Heart right ventricle (tissue), 16 donors: ENCODE measurements at regions not wholly inside any gene's neighbourhood (a gene's known extent, or its start where the extent isn't known, plus 50 kb on each side); places are given as distances from the start of the nearest gene placed in this dataset.

Experiments
- ATAC-seq, 8 donors: fragments of 200-7000 bp; cut with Tn5 transposase; one replicate each; pipeline ENCODE4 v1.9.1; 2020; ENCODE audit warnings: mild to moderate bottlenecking in 8 of 8, moderate library complexity in 8 of 8, moderate number of reproducible peaks in 1 of 8
- DNase-seq, 2 donors: peaks; one replicate each; pipeline ENCODE4 v3.0.0-alpha.2; 2020
- H3K27ac ChIP-seq, 10 donors: fragments of 200-600 bp; sonication (generic) in 2 of 10; one replicate each; pipeline versions ENCODE4 v1.5.0 to v1.8.0; 2020 to 2022; ENCODE audit warnings: mild to moderate bottlenecking in 3 of 10
- H3K27me3 ChIP-seq, 7 donors: fragments of 200-600 bp; one replicate each; pipeline ENCODE4 v1.8.0; 2021 to 2022; ENCODE audit warnings: mild to moderate bottlenecking in 2 of 7
- H3K36me3 ChIP-seq, 9 donors: fragments of 200-600 bp; sonication (generic) in 1 of 9; one replicate each; pipeline versions ENCODE4 v1.5.0 to v1.8.0; 2020 to 2022; ENCODE audit warnings: mild to moderate bottlenecking in 2 of 9
- H3K4me1 ChIP-seq, 9 donors: fragments of 200-600 bp; sonication (generic) in 1 of 9; one replicate each; pipeline versions ENCODE4 v1.5.0 to v1.8.0; 2020 to 2022; ENCODE audit warnings: mild to moderate bottlenecking in 4 of 9
- H3K4me3 ChIP-seq, 10 donors: fragments of 200-600 bp; sonication (generic) in 2 of 10; one replicate each; pipeline versions ENCODE4 v1.5.0 to v1.8.0; 2020 to 2022; ENCODE audit warnings: mild to moderate bottlenecking in 7 of 10, moderate library complexity in 2 of 10
- H3K9me3 ChIP-seq, 11 donors: fragments of 200-600 bp in 10 of 11; sonication (generic) in 2 of 11; one replicate each; pipeline versions ENCODE4 v1.5.0 to v1.8.0; 2013 to 2022; ENCODE audit warnings: mild to moderate bottlenecking in 2 of 11, control low read depth in 1 of 11, moderate library complexity in 1 of 11
- CTCF ChIP-seq, 9 donors: fragments of 200-600 bp; sonication (generic) in 2 of 9; IDR thresholded peaks; one replicate each; pipeline versions ENCODE4 v1.5.0 to v1.8.0; 2021 to 2022; ENCODE audit warnings: antibody characterized with exemption in 9 of 9, mild to moderate bottlenecking in 5 of 9, moderate library complexity in 1 of 9
- WGBS, 2 donors: extraction: QIAGEN DNeasy Blood & Tissue Kit; methylation state at CpG; one replicate each; pipeline ENCODE4 v1.1.7; 2013; ENCODE audit warnings: inconsistent platforms in 1 of 2; 5-methylcytosine and 5-hydroxymethylcytosine counted together
- intact Hi-C, 10 donors: fragments of 100-400 bp; cut with DNase I; formaldehyde crosslinking; loops; one replicate each; pipeline versions ENCODE4 v1.11.1 to v1.14.2; 2022
- donor health status: Arrhythmogenic right ventricular cardiomyopathy.
- donor health status: ischemic (EF 13 %, LVEDD 7.1; RV severe dilation, severe dysfunction).
- donor health status: healthy with polysubstance abuse.
- donor health status: DM: no; HTN: yes; CAD: no.
- donor health status: DM: no; HTN: no; CAD: no.
- donor health status: ischemic (EF 25% LVEDD 6.9; RV normal size, moderate dysfunction).
- donor health status: ischemic (EF 25% LVEDD 5.7; RV mildly dilated, moderate dysfunction).
- donor health status: healthy.
- donor health status: DM: yes; HTN: yes; CAD: no.
- donor health status: Ischemic cardiomyopathy.
- donor health status: ischemic (EF 35%, LVEDD 5.7; RV mildly dilated, moderate dysfunction).
- donor health status: nonischemic (EF 11% LVEDD 7.7; RV severe dilation, severe dysfunction).
- donor health status: DM: yes; HTN: yes; CAD: no.
- donor health status: PGD.
- donor health status: ischemic (EF 29% LVEDD 5.4; RV normal size, mild dysfunction).
- donor health status: nonischemic (EF 23%, LVEDD 6.1; RV moderate dilation, normal function).

GRCh38 chr21:36610935-36611334, 88.0 kb upstream of the SIM2 start:
- DNase-seq: no peak
- intact Hi-C loops: no loop called here
- peaks cover 0 to 14% (median 0%) of the 10 kb centered on the region in 11 donors for H3K9me3 ChIP-seq
- no peaks in the 10 kb centered on the region for H3K4me1 ChIP-seq
- H3K27ac ChIP-seq: no peak overlapping the region
- TF ChIP-seq CTCF (IDR thresholded peaks at IDR 0.05): no peak
- no peaks in the 10 kb centered on the region for H3K36me3 ChIP-seq
- no peak for ATAC-seq
- 80 to 81% methylated on average over 7 of the region's 7 CpGs for WGBS, 2 donors
- no peak overlapping the region for H3K4me3 ChIP-seq
- H3K27me3 ChIP-seq: peaks cover 0 to 59% (median 35%) of the 10 kb centered on the region in 7 donors

- H3K36me3 ChIP-seq: no peaks in the 10 kb centered on the region
- TF ChIP-seq CTCF (IDR thresholded peaks at IDR 0.05): no peak
- no peak for ATAC-seq
- H3K4me3 ChIP-seq: no peak overlapping the region
- DNase-seq: no peak
- intact Hi-C loops: no loop called here
- H3K27me3 ChIP-seq: peaks cover 0 to 55% (median 36%) of the 10 kb centered on the region in 7 donors
- peaks cover 0 to 15% (median 0%) of the 10 kb centered on the region in 11 donors for H3K9me3 ChIP-seq
- no peaks in the 10 kb centered on the region for H3K4me1 ChIP-seq
- H3K27ac ChIP-seq: no peak overlapping the region
- 78 to 83% methylated on average over 8 of the region's 8 CpGs for WGBS, 2 donors
Observed at GRCh38 chr21:36611379-36611778, 87.5 kb upstream of the SIM2 start.

GRCh38 chr21:36613059-36613458, 85.9 kb upstream of the SIM2 start:
- H3K36me3 ChIP-seq: no peaks in the 10 kb centered on the region
- H3K27ac ChIP-seq: no peak overlapping the region
- 74 to 75% methylated on average over 10 of the region's 10 CpGs for WGBS, 2 donors
- DNase-seq (no peak), ATAC-seq (no peak)
- H3K4me1 ChIP-seq: no peaks in the 10 kb centered on the region
- peaks cover 0 to 21% (median 0%) of the 10 kb centered on the region in 11 donors for H3K9me3 ChIP-seq
- no peak for TF ChIP-seq CTCF (IDR thresholded peaks at IDR 0.05)
- no peak overlapping the region for H3K4me3 ChIP-seq
- H3K27me3 ChIP-seq: peaks cover 0 to 47% (median 36%) of the 10 kb centered on the region in 7 donors
- intact Hi-C loops: no loop called here

- no peaks in the 10 kb centered on the region for H3K36me3 ChIP-seq
- ATAC-seq: no peak
- intact Hi-C loops: no loop called here
- no peak overlapping the region for H3K4me3 ChIP-seq
- WGBS, 2 donors: 86% methylated on average over 3 of the region's 3 CpGs
- no peaks in the 10 kb centered on the region for H3K4me1 ChIP-seq
- no peak for DNase-seq
- TF ChIP-seq CTCF (IDR thresholded peaks at IDR 0.05): no peak
- peaks cover 0 to 21% (median 0%) of the 10 kb centered on the region in 11 donors for H3K9me3 ChIP-seq
- no peak overlapping the region for H3K27ac ChIP-seq
- peaks cover 0 to 47% (median 36%) of the 10 kb centered on the region in 7 donors for H3K27me3 ChIP-seq
Observed at GRCh38 chr21:36613554-36613953, 85.4 kb upstream of the SIM2 start.
